Body of pancreas (tissue), 4 donors: ENCODE measurements at regions not wholly inside any gene's neighbourhood (a gene's known extent, or its start where the extent isn't known, plus 50 kb on each side); places are given as distances from the start of the nearest gene placed in this dataset.

ENCODE experiments used
- CTCF ChIP-seq, 7 experiments: fragments of 450-650 bp in 4 of 7; fragments of 200-600 bp in 3 of 7; sonication (generic) in 3 of 7; IDR thresholded peaks; one replicate each; pipeline ENCODE4 v1.5.1; 2016 to 2019; ENCODE audit warnings: antibody characterized with exemption in 7 of 7
- POLR2A ChIP-seq, 3 donors: fragments of 450-650 bp; IDR thresholded peaks; one replicate each; pipeline ENCODE4 v1.6.1; 2016; ENCODE audit warnings: antibody characterized with exemption in 3 of 3, mild to moderate bottlenecking in 2 of 3

- TF ChIP-seq CTCF (IDR thresholded peaks at IDR 0.05) = no peak
- no peak for TF ChIP-seq POLR2A (IDR thresholded peaks at IDR 0.05)
Observed at GRCh38 chr12:58248599-58248998, 307.2 kb downstream of the ATP23 start.
